HG03342 (cell line): ENCODE measurements at regions not wholly inside any gene's neighbourhood (a gene's known extent, or its start where the extent isn't known, plus 50 kb on each side); places are given as distances from the start of the nearest gene placed in this dataset.
"Not testable (repeated sequence)": the region's sequence is repeated elsewhere in the genome, so short reads cannot be mapped to it uniquely, and the experiment has no call there.

Experiments used
- ATAC-seq: cut with Tn5 transposase; IDR thresholded peaks from one replicate; pipeline ENCODE4 v1.9.1; 2021; ENCODE audit warnings: mild to moderate bottlenecking, moderate library complexity; ENCODE audit not compliant: unreplicated experiment

DNA sequence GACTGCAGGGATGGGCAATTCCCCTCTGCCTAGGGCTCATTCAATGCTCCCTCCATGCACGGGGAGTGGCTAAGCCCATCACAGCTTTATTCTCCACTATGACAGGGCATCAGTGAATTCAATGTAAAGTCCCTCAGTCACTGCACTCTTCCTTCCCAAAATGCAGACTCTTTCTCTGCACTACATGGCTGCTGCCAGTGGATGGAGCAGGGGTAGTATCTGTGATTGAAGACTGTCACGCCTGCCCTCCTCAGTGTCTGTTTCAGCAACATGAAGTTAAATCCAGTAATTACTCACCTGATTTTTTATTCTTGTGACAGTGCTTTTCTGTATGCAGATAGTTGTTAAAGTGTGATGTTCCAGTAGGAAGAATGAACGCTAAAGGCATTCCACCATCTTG lies 1323.2 kb downstream of the AMY1C start:
- no peak for ATAC-seq

DNA sequence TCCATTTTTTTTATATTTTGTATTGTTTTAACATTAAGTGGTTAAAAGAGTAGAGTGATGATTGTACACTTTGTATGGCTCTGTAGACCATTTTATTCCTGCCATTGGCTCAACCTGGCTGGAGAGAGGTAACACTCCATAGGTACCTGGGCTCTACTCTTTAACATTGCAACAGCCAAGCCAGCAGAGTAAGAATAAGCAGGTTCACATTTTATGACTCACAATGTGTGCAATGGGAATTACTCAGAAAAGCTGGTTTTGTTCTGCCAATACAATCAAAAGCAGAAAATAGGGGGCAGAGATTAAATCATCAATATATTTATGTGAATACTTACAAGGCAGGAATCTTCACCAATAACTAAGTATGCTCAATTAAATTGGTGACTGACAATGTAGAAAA lies 1324.0 kb downstream of the AMY1C start:
- no peak for ATAC-seq

DNA sequence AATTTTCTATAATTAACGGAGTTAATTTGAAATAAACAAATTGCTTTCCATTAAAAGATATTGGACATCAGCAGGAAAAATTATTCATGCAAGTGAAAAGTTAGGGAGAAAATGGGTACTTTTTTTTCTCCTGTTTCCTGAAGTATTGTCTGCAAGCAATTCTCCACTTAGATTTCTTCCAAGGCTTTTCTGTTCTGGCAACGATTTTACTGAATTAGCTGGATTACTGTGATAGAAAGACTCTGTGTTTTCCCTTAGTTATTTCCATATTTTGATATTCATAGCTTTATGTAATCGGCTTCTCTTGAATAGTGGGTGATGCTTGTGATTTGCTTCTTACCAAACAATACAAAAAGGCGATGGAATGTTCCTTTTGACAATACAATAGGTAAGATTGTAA lies 1333.9 kb downstream of the AMY1C start:
- ATAC-seq = no peak

DNA sequence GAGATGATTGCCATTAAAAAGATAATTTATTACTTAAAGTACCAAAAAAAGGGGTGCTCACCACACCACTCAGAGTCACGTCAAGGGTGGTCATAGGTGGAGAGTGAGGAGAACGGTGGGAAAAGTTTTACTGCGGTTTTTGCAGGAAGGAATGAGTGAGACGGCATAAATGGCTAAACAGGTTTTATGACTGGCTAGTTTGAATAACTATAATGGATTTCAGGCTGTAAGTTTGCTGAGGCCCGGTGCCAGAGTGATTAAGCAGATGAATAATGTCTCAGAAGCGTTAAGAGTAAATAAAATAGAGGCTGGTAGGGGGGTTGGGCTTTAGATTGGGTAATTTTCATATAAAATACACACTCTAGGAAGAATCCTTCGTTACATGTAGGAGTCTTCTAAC lies 1337.8 kb downstream of the AMY1C start:
- ATAC-seq = no peak

DNA sequence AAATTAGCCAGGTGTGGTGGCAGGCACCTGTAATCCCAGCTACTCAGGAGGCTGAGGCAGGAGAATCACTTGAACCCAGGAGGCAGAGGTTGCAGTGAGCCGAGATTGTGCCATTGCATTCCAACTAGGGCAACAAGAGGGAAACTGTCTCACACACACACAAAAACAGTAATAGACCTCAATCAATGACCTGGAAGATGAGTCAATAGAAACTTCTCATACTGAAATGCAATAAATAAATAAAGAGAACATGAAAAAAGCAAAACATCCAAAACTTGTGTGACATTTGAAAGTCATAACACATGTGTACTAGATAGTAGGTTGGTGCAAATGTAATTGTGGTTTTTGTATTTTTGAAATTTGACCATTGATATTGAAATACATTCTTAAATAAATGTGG lies 1338.5 kb downstream of the AMY1C start:
- no peak for ATAC-seq

DNA sequence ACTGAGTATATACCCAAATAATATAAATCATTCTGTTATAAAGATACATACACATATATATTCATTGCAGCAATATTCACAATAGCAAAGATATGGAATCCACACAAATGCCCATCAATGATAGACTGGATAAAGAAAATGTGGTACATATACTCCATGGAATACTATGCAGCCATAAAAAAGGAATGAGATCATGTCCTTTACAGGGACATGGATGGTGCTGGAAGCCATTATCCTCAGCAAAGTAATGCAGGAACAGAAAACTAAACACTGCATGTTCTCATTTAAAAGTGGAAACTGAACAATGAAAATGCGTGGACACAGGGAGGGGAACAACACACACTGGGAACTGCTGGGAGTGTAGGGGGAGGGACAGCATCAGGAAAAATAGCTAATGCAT lies 1344.2 kb downstream of the AMY1C start:
- ATAC-seq = not testable (repeated sequence)

DNA sequence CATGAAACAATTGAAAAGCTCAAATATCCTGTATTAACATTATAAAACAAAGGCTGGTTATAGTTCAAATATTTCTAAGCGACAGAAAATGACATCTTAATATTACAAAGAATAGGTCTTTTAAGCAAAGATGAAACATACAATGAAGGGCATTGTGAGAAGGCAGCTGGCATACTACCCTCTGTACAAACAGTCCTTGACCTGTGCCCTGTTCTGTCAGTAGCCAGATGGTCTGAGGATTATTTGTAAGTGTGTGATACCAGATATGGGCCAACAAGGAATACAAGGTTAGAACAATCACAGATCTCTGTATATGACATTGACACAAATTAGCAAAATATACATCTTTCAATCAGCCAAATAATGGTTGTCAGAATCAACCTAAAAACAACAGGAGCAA lies 1350.4 kb downstream of the AMY1C start:
- ATAC-seq = no peak

DNA sequence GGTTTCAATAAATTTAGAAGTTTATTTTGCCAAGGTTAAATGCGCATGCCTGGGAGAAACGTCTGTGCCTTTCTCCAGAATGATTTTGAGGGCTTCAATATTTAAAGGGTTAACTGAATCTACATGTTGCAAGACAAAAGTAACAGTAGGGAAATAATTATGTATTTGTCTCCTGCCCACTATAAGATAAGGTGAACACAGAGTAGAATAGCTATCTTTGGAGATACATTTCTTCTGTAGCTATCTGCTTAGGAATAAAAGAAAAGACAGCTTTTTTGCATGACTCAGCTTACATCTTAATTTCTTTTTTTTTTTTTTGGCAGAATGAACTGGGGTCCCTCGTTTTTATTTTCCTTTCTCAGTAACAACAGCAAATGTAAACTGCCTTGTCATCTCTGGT lies 1351.6 kb downstream of the AMY1C start:
- ATAC-seq = no peak

DNA sequence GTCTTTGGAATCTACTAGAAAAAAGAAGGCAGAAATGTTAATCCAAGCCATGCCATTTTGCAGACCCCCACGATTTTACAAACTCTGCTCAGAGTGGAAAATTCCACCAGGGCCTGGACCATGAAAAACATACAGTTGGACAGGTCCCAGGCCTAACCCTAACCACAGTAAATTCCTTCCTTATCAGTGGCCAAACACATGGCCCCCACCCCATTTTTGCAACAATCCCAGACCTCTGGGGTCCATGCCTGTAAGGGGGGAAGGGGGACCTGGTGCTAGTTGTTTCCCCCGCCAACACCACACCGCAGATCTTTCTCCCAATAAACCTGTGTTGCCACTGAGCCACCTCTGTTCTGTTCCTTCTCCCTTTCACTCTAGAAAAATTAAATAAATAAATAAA lies 1352.7 kb downstream of the AMY1C start:
- no peak for ATAC-seq

DNA sequence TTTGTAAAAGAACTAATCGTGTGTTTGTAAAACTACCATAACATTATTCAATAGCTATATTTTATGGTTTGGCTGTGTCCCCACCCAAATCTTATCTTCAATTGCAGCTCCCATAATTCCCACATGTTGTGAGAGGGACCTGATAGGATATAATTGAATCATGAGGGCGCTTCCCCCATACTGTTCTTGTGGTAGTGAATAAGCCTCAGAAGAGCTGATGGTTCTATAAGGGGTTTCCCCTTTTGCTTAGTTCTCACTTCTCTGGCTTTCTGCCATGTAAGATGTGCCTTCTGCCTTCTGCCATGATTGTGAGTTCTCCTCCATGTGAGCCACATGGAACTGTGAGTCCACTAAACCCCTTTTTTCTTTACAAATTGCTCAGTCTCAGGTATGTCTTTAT lies 1372.3 kb downstream of the AMY1C start:
- no peak for ATAC-seq

DNA sequence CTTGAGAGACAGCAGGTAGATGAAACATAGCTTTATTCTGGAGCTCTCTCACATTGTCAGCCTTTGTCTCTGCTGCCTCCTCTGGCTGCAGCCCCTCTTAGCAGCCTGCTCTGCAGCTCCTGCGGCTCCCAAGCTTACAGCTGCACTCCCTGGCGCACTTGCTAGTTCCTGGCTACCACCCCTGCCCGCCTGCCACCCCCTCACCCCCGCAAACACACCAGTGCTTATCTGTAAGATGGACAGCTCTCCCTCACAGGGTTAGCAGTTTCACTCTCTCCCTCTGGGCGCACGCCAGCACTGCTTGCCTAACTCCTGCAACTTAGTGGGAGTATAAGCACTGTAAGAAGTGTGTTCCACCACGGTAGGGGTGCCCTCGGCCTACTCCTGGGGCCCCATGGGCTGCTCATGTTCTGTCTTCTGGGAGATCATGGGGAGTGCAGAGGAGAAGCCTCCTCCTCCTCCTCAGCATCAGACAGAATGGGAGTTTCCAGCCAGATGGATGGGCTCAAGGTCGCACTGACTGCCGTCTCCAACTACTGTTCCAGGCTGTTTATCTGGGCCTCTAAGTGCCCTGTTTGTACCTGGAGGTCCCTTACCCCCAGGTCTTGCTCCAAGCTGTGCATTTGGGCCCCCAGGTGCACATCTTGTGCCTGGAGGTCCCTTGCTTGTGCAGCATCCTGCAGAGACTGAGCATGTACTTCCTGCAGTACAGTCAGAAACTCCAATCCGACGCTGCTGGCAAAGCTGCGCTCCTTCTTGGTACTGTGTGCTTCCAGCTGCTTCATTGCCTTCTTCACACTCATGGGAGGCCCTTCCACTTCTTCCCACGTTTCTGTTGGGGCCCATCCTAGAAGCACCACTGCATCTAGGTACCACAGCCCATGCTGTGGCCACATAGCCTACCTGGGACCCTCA lies 1388.1 kb downstream of the AMY1C start:
- peak; percentile 70 for ATAC-seq

DNA sequence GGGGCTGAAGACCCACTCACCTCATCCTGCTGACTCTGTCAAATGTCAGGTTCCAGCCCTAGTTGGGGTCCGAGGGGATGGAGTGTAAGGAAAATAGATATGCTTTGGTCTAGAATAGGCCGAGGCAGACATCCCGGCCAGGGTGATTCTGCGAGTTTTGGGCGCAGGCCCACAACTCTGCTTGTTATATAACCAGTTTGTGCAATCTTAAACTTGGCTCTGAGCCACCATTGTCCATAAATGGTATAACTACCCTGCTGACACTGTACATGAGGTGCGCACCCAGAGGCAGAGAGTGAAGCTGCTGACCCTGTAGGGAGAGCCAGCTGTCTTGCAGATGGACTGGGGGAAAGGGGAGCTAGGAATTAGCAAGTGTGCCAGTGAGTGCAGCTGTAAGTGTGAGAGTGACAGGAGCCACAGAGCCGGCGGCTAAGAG lies 1388.8 kb downstream of the AMY1C start:
- ATAC-seq = no peak

DNA sequence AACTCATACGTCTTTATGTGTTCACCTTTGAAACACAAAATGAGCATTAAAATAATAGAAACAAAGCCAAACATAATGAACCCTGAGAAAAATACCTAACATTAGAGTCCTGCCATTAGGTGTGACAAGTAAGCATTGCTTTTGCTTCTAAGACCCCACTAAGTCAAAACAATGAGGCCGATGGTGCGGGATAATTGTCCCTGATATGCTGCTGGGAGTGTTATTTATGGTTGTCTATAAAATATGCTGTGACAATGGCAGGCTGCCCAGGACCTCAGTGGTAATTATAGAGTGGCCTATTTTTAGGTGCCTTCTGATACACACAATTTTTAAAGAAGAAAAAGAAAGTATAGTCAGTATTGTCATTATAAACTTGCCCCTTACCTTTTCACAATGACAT lies 1423.1 kb downstream of the AMY1C start:
- no peak for ATAC-seq

DNA sequence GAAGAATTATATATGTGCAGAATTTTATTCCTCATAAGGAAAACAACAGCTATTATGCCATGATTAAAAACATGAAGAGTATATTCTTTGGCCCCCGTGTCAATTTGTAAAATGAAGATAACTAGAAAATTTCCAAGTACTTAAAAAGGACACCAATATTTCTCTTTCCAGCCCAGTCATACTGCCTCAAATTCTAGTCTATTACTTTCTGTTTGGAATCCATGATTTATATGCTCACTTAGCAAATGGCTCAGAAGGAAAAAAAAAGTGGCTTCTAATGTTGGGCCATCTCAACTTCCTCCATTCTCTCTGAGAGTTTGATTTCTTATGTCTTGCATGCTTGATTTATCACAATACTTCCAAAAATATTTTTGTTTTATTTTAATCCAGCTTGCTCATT lies 1431.1 kb downstream of the AMY1C start:
- ATAC-seq = no peak

DNA sequence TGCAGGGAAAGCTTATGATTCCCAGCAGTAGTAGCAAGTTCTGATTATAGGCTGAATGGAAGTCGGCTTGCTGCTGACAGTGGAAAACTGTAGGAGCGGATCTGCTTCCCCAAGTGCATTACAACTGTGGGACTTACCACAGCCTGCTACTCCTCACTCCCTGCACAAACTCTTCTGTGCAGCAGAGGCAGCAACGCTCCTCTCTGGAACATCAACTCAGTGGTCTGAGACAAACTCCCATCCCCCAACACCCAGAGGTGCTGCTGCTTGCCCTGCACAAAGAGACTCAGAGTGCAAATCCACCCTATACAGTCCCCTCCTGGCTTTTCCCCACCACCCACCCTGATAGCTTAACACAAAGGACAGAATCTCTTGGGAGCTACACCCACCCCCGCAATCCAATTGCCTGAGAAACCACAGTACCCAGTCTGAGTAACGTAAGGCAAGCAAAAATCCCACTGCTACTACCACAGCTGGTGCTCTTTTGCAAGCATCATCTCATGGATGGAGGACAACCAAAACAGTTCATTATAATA lies 1455.2 kb downstream of the AMY1C start:
- ATAC-seq = no peak

DNA sequence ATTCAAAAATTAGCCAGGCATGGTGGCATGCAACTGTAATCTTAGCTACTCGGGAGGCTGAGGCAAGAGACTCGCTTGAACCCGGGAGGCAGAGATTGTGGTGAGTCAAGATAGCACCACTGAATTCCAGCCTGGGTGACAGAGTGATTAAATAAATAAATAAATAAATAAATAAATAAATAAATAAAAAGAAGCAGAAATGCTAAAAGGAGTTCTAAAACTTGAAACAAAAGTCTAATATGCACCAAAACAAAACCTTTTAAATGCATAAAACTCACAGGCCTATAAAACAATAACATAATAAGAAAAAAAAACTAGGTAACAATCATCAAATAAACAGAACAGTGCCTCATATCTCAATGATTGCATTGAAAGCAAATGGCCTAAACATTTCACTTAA lies 1458.9 kb downstream of the AMY1C start:
- ATAC-seq = no peak

DNA sequence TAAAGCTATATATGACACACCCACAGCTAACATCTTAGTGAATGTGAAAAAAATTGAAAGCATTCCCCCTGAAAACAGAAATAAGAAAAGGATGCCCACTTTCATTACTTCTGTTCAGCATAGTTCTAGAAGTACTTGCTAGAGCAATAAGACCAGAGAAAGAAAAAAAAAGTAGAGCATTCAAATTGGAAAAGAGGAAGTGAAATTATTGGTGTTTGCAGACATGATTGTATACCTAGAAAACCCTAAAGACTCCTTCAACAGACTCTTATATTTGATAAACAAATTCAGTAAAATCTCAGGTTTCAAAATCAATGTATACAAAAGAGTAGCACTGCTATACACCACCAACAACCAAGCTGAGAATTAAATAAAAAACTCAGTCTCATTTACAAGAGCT lies 1461.0 kb downstream of the AMY1C start:
- ATAC-seq = no peak

DNA sequence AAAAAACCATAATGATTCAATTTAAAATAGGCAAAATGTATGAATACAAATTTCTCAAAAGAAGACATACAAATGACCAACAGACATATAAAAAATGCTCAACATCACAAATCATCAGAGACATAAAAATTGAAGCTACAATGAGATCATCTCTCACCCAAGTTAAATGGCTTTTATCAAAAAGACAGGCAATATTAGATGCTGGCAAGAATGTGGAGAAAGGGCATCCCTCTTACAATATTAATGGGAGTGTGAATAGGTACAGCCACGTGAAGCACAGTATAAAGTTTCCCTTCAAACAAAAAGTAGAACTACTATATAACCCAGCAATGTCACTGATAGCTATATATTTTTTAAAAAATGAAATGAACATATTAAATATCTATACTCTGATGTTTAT lies 1481.7 kb downstream of the AMY1C start:
- no peak for ATAC-seq

DNA sequence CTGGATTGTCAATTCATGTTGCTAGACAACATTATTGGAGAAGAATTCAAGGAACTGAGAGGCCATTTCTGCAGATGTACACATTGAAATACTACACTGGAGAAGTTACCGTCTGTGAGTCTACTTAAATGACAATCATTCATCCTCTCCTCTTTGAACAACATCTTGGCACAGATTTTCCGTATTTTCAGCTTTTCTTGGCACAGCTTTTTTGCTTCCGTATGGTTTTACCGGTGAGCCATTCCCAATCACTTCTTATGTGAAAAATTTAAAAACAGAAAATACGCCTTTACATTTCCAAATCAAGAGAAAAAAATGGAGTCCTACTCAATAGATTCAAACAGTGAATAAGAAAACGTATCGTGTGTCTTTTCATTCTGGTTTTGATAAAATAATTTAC lies 1493.7 kb downstream of the AMY1C start:
- ATAC-seq = no peak

DNA sequence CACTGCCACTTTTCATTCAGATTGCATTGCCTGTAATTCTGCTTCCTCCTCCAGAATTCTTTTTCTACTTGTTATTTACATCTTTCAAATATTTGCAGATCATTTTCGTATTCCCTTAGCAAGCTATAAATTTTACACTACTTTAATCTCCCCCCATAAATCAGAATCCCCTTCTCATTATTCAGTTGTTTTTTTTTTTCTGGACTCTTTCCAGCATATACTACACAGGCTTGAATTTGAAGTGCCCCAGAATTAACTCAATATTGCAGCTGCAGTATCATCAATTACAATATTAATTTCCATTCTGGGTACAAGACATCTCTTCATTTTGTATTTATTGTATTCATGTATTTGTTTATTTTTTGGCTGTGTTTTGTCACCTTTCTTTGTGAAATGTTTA lies 1494.3 kb downstream of the AMY1C start:
- no peak for ATAC-seq

DNA sequence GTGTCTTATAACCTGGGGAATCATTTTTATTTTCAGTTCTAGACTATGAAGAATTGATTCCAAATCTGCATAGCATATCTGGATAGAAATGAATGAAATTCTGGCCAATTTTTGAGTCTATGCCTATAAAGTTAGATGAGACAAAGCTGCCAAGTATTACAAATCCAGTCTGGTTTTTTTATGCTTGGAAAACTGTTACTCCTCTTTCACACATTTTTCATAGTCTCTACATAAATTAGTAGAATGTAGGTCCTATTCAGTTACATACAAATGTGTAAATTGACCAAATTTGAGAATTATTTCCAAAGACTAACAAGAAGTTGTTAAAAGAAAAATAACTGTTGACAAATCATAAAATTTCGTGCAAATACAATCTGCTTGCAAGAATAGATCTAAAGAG lies 1505.2 kb downstream of the AMY1C start:
- no peak for ATAC-seq

DNA sequence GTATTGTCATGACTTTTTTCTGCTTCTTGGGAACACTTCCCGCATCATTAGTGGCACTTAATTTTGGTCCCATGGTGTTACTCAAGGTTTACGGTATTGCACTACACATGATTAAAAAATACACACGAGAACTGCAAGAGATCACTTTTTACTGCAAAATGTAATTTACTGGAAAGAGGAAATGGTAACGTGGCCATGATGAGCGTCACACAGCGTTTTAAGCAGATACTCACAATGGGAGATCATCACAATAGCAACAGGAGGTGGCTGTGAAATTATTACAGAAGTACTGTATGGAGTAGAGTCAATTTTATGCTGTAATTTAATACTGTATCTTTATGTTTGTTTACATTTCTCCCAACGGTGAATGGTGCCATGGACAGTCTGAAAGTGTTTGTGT lies 1510.3 kb downstream of the AMY1C start:
- ATAC-seq = no peak

DNA sequence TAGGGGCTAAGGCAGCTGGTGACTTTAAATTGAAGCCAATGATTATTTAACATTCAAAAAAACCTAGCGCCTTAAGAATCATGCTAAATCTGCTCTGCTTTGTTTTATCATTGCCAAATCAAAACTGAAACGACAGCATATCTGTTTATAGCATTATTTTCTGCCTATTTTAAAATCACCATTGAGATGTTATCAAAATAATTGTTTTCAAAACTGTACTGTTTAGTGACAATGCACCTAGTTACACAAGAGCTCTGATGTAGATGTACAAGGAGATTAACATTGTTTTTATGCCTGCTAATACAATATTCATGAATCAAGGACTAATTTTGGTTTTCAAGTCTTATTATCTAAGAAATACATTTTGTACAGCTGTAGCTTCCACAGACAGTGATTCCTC lies 1521.3 kb downstream of the AMY1C start:
- ATAC-seq = no peak
